Neural cell (in vitro differentiated cells): ENCODE measurements at regions not wholly inside any gene's neighbourhood (a gene's known extent, or its start where the extent isn't known, plus 50 kb on each side); places are given as distances from the start of the nearest gene placed in this dataset.
A peak's percentile ranks its signal among the peaks of the same experiment; 100 is the strongest.

Experiments
- H2AFZ ChIP-seq: fragments of 200-600, 300-800 bp; sonication (generic), shearing (Covaris generic); 2 replicates; pipeline ENCODE4 v1.6.0; 2014; ENCODE audit warnings: low read depth, mild to moderate bottlenecking, antibody characterized with exemption, low read length, moderate library complexity
- H3F3A ChIP-seq: fragments of 200-600 bp; shearing (Covaris generic); 2 replicates; pipeline ENCODE4 v1.6.1; 2016; ENCODE audit warnings: mild to moderate bottlenecking, moderate library complexity, mixed read lengths, antibody characterized with exemption, low read length; ENCODE audit not compliant: insufficient read depth, poor library complexity, severe bottlenecking
- H3K27ac ChIP-seq: fragments of 200-600, 300-800 bp; sonication (generic), shearing (Covaris generic); 2 replicates; pipeline ENCODE4 v1.5.1; 2014; ENCODE audit warnings: mild to moderate bottlenecking, low read length, moderate library complexity
- H3K27me3 ChIP-seq: fragments of 300-800, 200-600 bp; sonication (generic), shearing (Covaris generic); 2 replicates; pipeline ENCODE4 v1.6.0; 2014; ENCODE audit warnings: mild to moderate bottlenecking, low read depth, low read length, moderate library complexity; ENCODE audit not compliant: insufficient read depth
- H3K36me3 ChIP-seq: fragments of 300-800, 200-600 bp; sonication (generic), shearing (Covaris generic); 2 replicates; pipeline ENCODE4 v1.5.1; 2014; ENCODE audit warnings: mild to moderate bottlenecking, antibody characterized with exemption, low read length, moderate library complexity; ENCODE audit not compliant: insufficient read depth
- H3K4me2 ChIP-seq: fragments of 300-800, 200-600 bp; sonication (generic), shearing (Covaris generic); 2 replicates; pipeline ENCODE4 v1.6.0; 2014; ENCODE audit warnings: mild to moderate bottlenecking, low read length
- H3K4me3 ChIP-seq: fragments of 300-800, 200-600 bp; sonication (generic), shearing (Covaris generic); 2 replicates; pipeline ENCODE4 v1.5.1; 2014; ENCODE audit warnings: mild to moderate bottlenecking, low read length, moderate library complexity
- H3K79me2 ChIP-seq: fragments of 200-600 bp; shearing (Covaris generic); replicated peaks from 2 replicates; pipeline ENCODE4 v1.6.0; 2014; ENCODE audit warnings: mild to moderate bottlenecking, low read length, moderate library complexity; ENCODE audit not compliant: insufficient read depth
- H3K9ac ChIP-seq: fragments of 300-800, 200-600 bp; sonication (generic), shearing (Covaris generic); 2 replicates; pipeline ENCODE4 v1.6.1; 2016; ENCODE audit warnings: mild to moderate bottlenecking, low read length, mixed read lengths
- H3K9me2 ChIP-seq: fragments of 200-600 bp; shearing (Covaris generic); 2 replicates; pipeline ENCODE4 v1.6.1; 2016; ENCODE audit warnings: mild to moderate bottlenecking, low read length, mixed read lengths; ENCODE audit not compliant: insufficient read depth
- H3K9me3 ChIP-seq: fragments of 200-600, 300-800 bp; sonication (generic), shearing (Covaris generic); 2 replicates; pipeline ENCODE4 v1.6.1; 2016; ENCODE audit warnings: mild to moderate bottlenecking, mixed run types, low read length, moderate library complexity, mixed read lengths
- H4K20me1 ChIP-seq: fragments of 200-600 bp; shearing (Covaris generic); 2 replicates; pipeline ENCODE4 v1.6.1; 2016; ENCODE audit warnings: mild to moderate bottlenecking, mixed run types; ENCODE audit not compliant: insufficient read depth
- EP300 ChIP-seq: fragments of 450-650 bp; conservative IDR thresholded peaks from 2 replicates; pipeline ENCODE4 v1.6.1; 2014; ENCODE audit warnings: antibody characterized with exemption, mild to moderate bottlenecking, moderate library complexity; ENCODE audit not compliant: poor library complexity, severe bottlenecking
- EZH2 ChIP-seq: fragments of 200-600, 300-800 bp; shearing (Covaris generic), sonication (generic); IDR thresholded peaks from 2 replicates; pipeline ENCODE4 v1.6.1; 2014; ENCODE audit warnings: antibody characterized with exemption, low read length, borderline replicate concordance, mild to moderate bottlenecking; ENCODE audit not compliant: insufficient read depth, poor library complexity, severe bottlenecking
- MXI1 ChIP-seq: fragments of 450-650 bp; conservative IDR thresholded peaks from 2 replicates; pipeline ENCODE4 v1.6.1; 2014; ENCODE audit warnings: antibody characterized with exemption, mild to moderate bottlenecking; ENCODE audit not compliant: poor library complexity, severe bottlenecking
- POLR2AphosphoS5 ChIP-seq: IDR thresholded peaks from 2 replicates; pipeline ENCODE4 v1.6.1; 2012
- RAD21 ChIP-seq: fragments of 450-650 bp; conservative IDR thresholded peaks from 2 replicates; pipeline ENCODE4 v1.6.1; 2014; ENCODE audit warnings: antibody characterized with exemption, mild to moderate bottlenecking, moderate library complexity
- SMC3 ChIP-seq: fragments of 450-650 bp; conservative IDR thresholded peaks from 2 replicates; pipeline ENCODE4 v1.6.1; 2014; ENCODE audit warnings: antibody characterized with exemption, mild to moderate bottlenecking, moderate library complexity; ENCODE audit not compliant: poor library complexity
- TAF1 ChIP-seq: IDR thresholded peaks from 2 replicates; pipeline ENCODE4 v1.6.1; 2012; ENCODE audit warnings: low read depth
- TF ChIP-seq, protein P1 (sequence below): IDR thresholded peaks from 2 replicates; pipeline ENCODE4 v1.6.1; 2012; ENCODE audit warnings: borderline replicate concordance
- TF ChIP-seq, protein P2 (sequence below): fragments of 450-650 bp; IDR thresholded peaks from 2 replicates; pipeline ENCODE4 v1.5.1; 2014; ENCODE audit warnings: antibody characterized with exemption, mild to moderate bottlenecking, moderate library complexity; ENCODE audit not compliant: poor library complexity, severe bottlenecking

DNA sequence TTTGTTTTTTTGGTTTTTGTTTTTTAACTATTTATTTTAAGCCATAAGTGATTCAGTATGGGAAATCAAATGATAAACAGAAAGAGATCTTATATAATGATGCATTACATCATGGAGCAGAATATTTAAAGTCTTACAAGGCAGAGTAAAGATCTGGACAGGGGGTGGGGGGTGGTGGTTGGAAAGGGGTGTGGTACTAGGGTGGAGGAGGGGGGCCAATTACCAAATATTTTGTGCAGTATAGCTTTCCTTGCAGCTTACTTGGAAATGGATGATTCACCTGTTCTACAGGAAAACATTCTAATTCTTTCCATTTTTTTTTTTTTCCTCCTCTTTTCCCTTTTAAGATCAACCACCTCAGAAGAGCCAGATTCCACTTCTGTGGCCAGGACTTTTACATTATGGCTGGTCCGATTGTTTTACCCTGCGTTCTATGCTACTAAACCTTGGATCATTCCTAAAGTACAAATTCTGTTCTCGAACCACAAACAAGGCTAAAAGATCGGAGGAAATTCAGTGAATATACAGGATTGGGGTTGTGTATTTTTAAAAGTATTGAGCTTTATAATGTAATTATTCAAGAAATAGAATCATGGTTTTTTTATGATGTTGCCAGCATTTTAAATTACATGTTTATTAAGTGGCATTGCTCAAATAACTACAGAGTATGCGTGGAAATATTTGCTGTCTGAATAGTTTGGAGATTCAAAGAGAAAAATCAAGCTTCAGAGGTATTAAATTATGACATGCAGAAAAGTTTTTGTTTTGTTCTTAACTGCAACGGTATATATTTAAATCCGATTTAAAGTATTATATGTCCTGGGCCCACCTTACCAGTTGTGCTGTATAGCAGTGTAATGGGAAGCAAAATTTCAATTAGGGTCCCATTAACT is 859.5 kb downstream of the USP25 start:
- no peaks in the 10 kb centered on the region for H3K79me2 ChIP-seq

DNA sequence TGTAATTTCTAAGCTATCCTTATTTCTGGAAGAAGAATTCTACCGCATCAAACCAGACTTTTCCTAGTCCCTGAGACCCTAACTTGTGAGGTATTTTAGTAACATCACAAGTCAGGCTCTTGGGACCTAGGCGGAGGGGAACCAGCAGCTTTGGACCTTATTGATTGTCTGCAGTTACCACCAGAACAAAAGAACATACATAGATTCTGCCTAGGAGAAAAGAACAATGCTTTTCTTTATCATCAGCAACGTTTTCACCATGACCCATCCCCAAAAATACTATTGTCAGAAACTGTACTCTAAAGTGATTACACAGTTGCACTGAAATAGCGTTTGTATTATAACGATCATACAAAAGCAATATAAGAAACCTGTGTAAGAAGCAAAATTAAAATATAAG is 860.4 kb downstream of the USP25 start:
- TF ChIP-seq SMC3, result no peak
- no peak for TF ChIP-seq EP300
- TF ChIP-seq MXI1, result no peak
- TF ChIP-seq, protein P1, sequence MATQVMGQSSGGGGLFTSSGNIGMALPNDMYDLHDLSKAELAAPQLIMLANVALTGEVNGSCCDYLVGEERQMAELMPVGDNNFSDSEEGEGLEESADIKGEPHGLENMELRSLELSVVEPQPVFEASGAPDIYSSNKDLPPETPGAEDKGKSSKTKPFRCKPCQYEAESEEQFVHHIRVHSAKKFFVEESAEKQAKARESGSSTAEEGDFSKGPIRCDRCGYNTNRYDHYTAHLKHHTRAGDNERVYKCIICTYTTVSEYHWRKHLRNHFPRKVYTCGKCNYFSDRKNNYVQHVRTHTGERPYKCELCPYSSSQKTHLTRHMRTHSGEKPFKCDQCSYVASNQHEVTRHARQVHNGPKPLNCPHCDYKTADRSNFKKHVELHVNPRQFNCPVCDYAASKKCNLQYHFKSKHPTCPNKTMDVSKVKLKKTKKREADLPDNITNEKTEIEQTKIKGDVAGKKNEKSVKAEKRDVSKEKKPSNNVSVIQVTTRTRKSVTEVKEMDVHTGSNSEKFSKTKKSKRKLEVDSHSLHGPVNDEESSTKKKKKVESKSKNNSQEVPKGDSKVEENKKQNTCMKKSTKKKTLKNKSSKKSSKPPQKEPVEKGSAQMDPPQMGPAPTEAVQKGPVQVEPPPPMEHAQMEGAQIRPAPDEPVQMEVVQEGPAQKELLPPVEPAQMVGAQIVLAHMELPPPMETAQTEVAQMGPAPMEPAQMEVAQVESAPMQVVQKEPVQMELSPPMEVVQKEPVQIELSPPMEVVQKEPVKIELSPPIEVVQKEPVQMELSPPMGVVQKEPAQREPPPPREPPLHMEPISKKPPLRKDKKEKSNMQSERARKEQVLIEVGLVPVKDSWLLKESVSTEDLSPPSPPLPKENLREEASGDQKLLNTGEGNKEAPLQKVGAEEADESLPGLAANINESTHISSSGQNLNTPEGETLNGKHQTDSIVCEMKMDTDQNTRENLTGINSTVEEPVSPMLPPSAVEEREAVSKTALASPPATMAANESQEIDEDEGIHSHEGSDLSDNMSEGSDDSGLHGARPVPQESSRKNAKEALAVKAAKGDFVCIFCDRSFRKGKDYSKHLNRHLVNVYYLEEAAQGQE, result no peak
- TF ChIP-seq EZH2, result no peak
- TF ChIP-seq TAF1, result no peak
- no peak for TF ChIP-seq POLR2AphosphoS5
- TF ChIP-seq RAD21, result no peak
- TF ChIP-seq, protein P2, sequence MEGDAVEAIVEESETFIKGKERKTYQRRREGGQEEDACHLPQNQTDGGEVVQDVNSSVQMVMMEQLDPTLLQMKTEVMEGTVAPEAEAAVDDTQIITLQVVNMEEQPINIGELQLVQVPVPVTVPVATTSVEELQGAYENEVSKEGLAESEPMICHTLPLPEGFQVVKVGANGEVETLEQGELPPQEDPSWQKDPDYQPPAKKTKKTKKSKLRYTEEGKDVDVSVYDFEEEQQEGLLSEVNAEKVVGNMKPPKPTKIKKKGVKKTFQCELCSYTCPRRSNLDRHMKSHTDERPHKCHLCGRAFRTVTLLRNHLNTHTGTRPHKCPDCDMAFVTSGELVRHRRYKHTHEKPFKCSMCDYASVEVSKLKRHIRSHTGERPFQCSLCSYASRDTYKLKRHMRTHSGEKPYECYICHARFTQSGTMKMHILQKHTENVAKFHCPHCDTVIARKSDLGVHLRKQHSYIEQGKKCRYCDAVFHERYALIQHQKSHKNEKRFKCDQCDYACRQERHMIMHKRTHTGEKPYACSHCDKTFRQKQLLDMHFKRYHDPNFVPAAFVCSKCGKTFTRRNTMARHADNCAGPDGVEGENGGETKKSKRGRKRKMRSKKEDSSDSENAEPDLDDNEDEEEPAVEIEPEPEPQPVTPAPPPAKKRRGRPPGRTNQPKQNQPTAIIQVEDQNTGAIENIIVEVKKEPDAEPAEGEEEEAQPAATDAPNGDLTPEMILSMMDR, result no peak
- no peaks in the 10 kb centered on the region for H3K36me3 ChIP-seq
- no peaks in the 10 kb centered on the region for H3K79me2 ChIP-seq
- H3K4me2 ChIP-seq, result peak overlapping the region; percentile 42
- H3F3A ChIP-seq, result no peaks in the 10 kb centered on the region
- no peaks in the 10 kb centered on the region for H3K9me3 ChIP-seq
- H3K9ac ChIP-seq, result no peak overlapping the region
- H3K4me3 ChIP-seq, result peak overlapping the region; percentile 63
- H2AFZ ChIP-seq, result no peak overlapping the region
- H4K20me1 ChIP-seq, result no peaks in the 10 kb centered on the region
- no peak overlapping the region for H3K27ac ChIP-seq
- H3K27me3 ChIP-seq, result no peaks in the 10 kb centered on the region
- no peaks in the 10 kb centered on the region for H3K9me2 ChIP-seq

More for the DNA sequence above, 859.5 kb downstream of the USP25 start:
- H3K27me3 ChIP-seq, result no peaks in the 10 kb centered on the region
- peak overlapping the region; percentile 63 for H3K4me2 ChIP-seq
- peak overlapping the region; percentile 62 for H3K9ac ChIP-seq
- no peaks in the 10 kb centered on the region for H3K9me3 ChIP-seq
- peak overlapping the region; percentile 63 for H3K4me3 ChIP-seq
- H3K27ac ChIP-seq, result peak overlapping the region; percentile 76
- no peak overlapping the region for H2AFZ ChIP-seq
- no peaks in the 10 kb centered on the region for H3K36me3 ChIP-seq
- TF ChIP-seq, protein P1, result no peak
- TF ChIP-seq TAF1 (no peak), POLR2AphosphoS5 (no peak), EZH2 (no peak), SMC3 (no peak), EP300 (no peak), MXI1 (no peak), RAD21 (no peak)
- TF ChIP-seq, protein P2, result no peak
- H3F3A ChIP-seq, result no peaks in the 10 kb centered on the region
- H3K9me2 ChIP-seq, result no peaks in the 10 kb centered on the region
- H4K20me1 ChIP-seq, result no peaks in the 10 kb centered on the region
